SK-N-SH (cell line): ENCODE measurements at regions not wholly inside any gene's neighbourhood (a gene's known extent, or its start where the extent isn't known, plus 50 kb on each side); places are given as distances from the start of the nearest gene placed in this dataset.

Experiments
- POLR2AphosphoS5 ChIP-seq: IDR thresholded peaks from 2 replicates; pipeline ENCODE4 v1.6.1; 2012; ENCODE audit warnings: low read depth, low read length
- TF ChIP-seq, protein P1 (sequence below): fragments of 200-600 bp; sonication (generic); IDR thresholded peaks from 2 replicates; pipeline ENCODE4 v1.6.1; 2017; ENCODE audit warnings: antibody characterized with exemption, mild to moderate bottlenecking, moderate library complexity

DNA sequence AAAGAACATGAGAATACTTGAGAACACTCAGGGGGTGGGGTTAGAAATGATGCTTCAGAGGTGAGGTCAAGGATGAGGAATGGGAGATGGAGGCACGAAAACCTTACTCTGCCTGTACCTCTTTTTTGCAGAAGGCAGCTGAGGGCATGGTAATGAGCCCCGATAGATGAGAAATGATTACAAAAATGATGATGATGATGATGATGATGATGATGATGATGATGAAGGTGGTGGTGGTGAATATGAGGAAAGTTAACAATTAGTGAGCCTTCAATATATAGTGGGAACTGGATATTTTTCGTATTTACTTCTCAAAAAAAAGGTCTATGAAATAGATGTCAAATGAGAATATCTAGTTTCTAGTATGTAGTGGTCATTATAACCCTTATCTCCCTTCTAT lies 584.3 kb downstream of the EPHA4 start:
- no peak for TF ChIP-seq POLR2AphosphoS5
- TF ChIP-seq, protein P1, sequence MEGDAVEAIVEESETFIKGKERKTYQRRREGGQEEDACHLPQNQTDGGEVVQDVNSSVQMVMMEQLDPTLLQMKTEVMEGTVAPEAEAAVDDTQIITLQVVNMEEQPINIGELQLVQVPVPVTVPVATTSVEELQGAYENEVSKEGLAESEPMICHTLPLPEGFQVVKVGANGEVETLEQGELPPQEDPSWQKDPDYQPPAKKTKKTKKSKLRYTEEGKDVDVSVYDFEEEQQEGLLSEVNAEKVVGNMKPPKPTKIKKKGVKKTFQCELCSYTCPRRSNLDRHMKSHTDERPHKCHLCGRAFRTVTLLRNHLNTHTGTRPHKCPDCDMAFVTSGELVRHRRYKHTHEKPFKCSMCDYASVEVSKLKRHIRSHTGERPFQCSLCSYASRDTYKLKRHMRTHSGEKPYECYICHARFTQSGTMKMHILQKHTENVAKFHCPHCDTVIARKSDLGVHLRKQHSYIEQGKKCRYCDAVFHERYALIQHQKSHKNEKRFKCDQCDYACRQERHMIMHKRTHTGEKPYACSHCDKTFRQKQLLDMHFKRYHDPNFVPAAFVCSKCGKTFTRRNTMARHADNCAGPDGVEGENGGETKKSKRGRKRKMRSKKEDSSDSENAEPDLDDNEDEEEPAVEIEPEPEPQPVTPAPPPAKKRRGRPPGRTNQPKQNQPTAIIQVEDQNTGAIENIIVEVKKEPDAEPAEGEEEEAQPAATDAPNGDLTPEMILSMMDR, result no peak
